GM04503 (cell line): ENCODE measurements at regions not wholly inside any gene's neighbourhood (a gene's known extent, or its start where the extent isn't known, plus 50 kb on each side); places are given as distances from the start of the nearest gene placed in this dataset.
"Not testable (repeated sequence)": the region's sequence is repeated elsewhere in the genome, so short reads cannot be mapped to it uniquely, and the experiment has no call there.

Experiments used
- DNase-seq: peaks from one replicate; pipeline ENCODE4 v3.0.0-alpha.2; 2012; ENCODE audit warnings: low read depth

DNA sequence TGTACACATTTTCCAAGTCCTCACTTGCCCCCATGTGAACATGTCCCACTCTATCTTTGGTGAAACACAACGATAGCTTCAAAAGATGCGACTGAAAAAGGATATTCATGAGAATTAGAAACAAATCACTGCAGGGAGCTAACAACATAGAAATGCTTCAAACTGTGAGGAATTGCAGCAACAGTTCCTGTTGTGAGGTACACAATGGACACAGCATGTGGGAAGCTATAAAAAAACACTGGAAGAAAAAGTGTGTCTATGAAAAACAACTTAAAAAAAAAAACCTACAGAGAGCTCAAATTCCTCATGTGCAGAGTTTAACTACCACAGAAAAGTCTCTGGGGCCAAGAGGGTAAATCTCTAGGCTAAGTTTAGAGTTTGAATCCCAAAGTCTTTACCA lies 51.6 kb upstream of the BLTP1 start:
- no peak for DNase-seq

DNA sequence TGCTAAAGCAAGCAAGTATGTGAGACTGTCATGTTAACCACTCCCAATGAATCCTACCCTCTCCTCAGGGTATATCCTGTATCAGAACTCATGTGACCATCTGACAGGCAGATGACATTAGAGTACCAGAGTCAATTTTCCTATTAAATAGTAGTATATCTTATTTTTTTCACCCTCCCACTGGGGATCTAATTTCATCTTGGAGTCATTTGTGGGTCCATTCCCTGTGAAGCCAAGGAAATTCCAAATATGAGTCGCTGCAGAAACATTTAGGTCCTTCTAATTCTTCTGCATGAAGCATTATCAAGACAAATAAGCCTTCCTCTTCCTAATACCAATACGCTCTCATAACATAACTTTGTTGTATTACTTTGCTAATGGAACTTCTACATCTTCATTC lies 52.2 kb upstream of the BLTP1 start:
- DNase-seq, result no peak

DNA sequence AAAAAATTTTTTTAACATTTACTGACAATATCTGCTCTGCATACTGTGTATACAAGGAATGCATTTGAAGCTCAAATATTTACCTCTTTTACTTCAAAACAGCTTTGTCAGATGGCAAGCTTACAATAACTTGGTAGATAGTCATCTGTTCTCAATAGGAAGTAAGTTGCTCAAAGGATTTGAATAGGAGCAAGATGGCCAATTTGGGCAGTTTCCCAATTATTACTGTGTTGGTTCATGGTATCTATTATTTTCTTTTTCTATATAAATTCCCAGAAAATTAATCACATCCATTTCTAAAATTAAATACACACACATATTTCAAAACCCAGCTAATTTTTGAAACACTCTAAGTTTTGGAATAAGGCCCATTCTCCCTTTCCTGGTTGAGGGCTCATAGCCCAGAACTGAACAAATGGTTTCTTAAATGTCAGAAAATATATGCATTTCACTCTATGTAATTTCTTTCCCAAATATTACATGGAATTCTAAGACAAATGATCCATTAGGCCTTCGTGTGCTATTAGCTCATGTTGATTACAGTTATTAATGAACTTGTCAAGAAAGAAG lies 60.2 kb upstream of the BLTP1 start:
- no peak for DNase-seq

DNA sequence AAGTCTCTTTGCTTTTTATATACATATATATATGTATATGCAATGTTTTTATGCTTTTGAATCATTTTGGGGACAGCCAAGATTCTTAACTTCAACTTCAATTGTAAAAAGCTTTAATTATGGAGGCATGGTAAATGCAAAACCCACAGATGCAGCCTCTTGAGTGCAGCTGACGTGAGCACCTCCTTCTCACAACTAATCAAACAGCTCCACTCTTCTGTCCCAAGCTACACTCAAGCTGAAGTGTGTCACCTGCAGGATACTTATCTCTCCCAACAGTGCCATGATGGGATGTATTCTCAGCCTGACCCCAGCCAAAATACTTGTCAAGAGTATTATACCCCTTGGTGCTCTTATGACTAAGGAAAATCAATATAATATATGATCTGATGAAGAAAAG lies 60.7 kb upstream of the BLTP1 start:
- DNase-seq, result no peak

- no peak for DNase-seq
Measured at GRCh38 chr4:122090989-122091388, 61.1 kb upstream of the BLTP1 start.

GRCh38 chr4:122086338-122087065 lies 65.6 kb upstream of the BLTP1 start:
- DNase-seq, result no peak

- no peak for DNase-seq
Measured at GRCh38 chr4:122083989-122084388, 68.1 kb upstream of the BLTP1 start.

DNA sequence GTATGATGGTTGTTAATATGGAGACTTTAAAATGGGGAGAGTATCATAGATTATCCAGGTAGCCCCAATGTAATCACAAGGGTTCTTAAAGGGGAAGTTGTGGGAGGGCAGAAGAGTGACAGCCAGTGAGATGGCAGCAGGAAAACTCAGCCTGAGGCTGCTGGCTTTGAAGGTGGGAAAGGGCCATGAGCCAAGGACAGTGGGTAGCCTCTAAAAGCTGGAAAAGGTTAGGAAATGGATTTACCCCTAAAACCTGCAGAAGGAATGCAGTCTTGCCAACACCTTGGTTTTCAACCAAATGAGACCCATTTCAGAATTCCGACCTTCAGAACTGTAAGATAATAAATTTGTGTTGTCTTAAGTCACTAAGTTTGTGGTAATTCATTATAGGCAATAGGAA lies 68.8 kb upstream of the BLTP1 start:
- no peak for DNase-seq

DNA sequence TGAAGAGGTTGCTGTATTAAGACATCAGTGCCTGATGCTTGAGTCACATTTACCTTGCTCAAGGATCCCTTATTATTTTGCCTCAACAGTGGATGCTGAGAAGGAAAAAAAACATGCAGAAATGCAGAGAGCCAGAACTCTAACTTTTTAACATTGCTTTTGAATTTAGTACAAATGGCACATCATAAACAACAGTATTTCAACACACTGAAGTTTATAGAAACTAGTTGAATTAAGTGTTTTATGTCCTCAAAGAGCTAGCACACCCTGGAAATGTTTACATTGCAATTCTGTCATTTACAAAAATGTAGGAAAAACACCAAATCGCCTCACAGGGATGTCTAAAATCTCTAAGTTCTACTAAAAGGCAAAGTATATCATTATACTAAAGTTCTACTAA lies 69.5 kb upstream of the BLTP1 start:
- DNase-seq, result no peak

DNA sequence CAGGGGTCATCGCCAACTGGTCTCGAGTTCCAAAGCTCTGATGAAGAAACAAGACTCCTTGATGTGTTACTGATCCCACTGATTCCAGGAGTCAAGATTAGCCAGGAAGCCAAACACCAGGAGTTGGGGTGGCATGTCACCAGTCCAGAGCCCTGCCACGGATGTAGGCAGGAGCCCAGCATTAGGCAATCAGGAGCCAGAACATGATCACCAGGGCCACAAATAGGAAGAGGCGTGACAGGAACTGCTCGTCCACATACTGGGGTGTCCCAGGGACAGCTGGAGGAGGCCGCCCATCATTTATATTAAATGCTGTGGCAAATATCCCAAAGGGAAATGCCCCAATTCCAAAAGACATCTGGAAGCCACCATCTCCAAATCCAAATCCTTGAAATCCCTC lies 74.5 kb upstream of the BLTP1 start:
- not testable (repeated sequence) for DNase-seq

- not testable (repeated sequence) for DNase-seq
Measured at GRCh38 chr4:122076835-122077234, 75.3 kb upstream of the BLTP1 start.

GRCh38 chr4:122073615-122074014 lies 78.5 kb upstream of the BLTP1 start:
- no peak for DNase-seq

GRCh38 chr4:122065915-122066314 lies 86.2 kb upstream of the BLTP1 start:
- DNase-seq, result no peak

DNA sequence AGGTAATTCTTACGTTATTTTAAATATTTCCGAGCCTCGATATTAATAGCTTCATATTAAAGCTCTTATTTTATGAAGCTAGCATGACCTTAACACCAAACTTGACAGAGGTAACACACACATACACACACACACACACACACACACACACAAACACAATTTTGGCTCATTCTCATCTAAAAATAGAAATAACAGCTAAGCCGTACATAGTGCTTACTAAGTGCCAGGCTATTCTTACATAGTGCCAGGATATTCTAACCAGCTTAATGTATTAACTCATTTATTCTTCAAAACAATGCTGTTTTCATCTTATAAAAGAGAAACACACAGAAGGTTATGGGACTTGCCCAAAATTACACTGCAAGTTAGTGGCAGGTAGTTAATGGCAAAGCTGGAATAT lies 87.0 kb upstream of the BLTP1 start:
- DNase-seq, result no peak

DNA sequence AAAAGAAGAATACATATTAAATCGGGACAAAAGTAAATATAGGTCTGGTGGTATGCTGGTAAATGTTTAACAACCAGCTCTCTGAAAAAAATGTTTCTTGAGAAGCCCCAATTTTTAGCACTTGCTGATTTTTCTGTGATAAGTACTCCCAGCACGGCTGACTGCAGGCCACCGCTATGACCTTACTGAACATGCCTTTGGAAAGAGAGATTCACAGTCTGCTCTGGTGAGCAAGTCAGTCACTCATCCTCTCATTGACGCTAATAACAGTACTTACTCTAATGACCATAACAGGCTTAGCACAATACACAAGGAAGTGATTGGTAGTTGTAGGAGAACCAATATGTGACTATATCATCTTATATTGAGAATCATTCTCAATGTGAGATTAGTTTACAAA lies 98.9 kb upstream of the BLTP1 start:
- DNase-seq, result no peak

GRCh38 chr4:122052677-122053076 lies 99.5 kb upstream of the BLTP1 start:
- no peak for DNase-seq

DNA sequence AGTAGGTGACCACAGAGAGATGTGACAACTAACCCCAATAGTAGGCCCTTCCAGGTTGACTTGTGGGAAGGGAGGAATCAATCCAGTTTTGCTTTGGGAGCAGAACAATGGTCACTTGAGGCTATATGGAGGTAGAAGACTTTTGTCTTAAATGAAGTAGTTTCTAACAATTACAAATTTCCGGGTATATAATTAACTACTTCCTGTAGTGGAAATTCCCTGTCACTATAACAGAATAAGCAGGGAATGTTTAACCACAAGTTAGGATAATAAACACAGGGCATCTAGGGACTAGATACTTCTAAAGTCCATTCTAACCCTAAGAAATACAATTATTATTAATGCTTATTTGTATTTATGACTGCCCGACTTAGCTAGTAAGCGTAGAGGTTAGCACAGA lies 99.0 kb upstream of the TRPC3 start:
- DNase-seq, result no peak

DNA sequence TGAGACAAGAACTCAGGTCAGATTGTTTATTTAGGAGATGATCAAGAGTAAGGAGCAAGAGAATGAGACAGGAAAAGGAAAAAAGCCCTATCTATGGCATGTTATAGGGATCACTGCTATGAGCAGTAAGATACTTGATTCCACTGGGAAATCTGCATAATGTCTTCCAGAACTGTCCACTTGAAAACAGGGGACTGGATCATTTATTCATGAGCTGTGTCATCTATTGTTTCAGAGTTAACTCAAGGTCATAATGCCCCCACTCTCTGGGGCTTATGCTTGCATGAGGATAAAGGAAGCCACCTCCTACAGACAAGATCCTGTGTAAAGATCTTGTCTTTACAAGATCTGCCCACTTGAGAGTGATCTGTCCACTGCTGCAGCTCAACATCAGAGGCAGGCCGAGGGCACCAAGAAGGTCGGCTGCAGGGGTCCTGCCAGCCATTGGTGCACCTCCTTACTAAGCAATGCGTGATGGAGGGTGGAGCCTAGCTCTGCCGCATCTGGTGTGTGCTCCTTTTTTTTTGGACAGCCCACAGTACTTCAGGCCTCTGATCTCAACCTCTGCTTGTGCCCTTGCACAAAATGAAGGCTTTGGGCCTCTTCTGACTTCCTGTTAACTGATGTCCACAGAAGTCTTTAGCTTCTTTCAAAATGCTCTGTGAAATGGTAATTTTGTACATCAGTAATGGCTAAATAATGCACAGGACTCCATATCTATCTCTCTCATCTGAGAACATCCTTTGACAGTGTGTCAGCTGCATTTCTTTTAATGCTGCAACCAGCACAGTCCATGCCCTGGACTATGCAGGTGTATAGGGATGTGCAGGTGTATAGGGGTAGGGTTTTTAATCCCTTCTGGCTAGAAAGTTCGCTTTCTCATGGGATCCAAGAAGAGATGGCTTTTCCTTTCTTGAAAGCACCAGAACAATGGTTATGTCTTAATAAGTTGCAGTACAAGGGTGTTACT lies 95.9 kb upstream of the TRPC3 start:
- no peak for DNase-seq

DNA sequence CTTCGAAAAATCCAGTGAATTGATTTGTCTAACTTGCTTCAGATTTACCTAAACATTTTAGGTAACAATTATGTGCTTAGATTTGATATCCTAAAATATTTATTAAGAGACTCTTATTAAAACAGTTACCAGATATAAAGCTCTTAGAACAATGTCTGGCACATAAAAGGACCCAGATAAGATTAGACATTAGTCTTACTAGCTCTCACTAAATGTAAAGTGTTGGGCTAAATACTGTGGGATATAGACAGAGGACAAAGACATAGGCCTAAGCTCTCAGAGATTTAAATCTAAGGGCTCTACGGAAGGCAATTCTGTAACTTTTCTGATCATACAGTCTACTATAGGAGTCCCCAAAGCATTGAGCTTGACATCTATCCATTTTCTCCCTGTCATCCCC lies 94.4 kb upstream of the TRPC3 start:
- DNase-seq, result no peak

- DNase-seq, result peak; percentile 92
Measured at GRCh38 chr4:122045533-122045932, 93.7 kb upstream of the TRPC3 start.

DNA sequence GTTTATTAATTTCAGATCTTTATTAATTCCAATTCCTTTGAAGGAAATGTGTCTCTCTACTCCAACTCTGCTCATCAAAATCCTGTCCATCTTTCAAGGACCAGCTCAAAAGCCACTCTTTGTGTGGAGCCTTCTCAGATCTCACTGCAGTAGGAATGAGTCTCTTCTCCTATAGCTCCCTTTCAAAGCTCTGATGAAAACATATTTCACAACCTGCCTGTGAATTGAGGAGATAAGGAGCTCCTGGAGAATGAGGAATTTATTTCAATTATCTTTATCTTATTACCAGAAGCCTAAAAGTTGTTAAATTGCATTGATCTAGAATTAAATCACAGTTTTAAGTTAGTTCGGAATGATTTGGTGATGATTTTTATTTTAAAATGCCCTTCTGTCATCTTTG lies 92.6 kb upstream of the TRPC3 start:
- DNase-seq, result no peak

DNA sequence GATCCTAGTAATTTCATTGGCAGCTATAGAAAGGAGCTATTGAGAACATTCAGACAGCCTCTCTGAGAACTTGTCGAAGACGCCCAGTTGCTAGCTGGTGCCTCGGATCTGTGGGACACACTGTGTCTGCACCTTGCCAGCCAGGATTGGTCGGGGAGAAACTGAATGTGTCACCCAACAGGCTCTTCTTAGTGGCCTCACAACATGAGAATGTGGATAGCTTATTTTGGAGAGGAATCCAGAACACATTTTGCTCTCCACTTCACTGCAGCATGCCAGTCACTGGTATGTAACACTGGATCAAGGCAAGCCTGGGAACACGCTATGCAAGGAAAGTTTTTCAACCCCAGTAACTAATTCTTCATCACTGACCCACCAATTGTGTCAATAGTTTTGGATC lies 89.5 kb upstream of the TRPC3 start:
- DNase-seq, result no peak

DNA sequence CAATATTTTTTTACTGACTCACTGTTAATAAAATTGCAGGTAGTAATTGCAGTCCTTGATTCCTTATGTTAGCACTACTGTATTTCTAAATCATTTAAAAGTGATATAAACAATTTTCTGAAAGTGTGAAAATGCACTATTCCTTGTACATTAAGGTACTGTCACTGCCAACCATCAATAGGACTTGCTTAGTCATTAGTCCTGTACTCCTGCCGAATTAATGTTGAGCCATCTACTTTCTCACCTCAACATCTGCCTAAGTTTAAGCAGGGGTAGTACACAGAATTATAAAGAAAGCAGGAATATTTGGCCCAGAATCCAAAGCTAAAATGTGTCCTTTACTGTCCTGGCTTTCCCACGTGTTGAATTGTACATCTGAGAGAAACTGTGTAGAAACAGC lies 87.0 kb upstream of the TRPC3 start:
- DNase-seq, result no peak
